Caco-2 (cell line): ENCODE measurements at regions not wholly inside any gene's neighbourhood (a gene's known extent, or its start where the extent isn't known, plus 50 kb on each side); places are given as distances from the start of the nearest gene placed in this dataset.

Source experiments
- BruUV-seq: library from RNA; stranded (reverse); fragments of 400-500 nt; replicated peaks from 2 replicates; lab custom pipeline; 2021; lab: Mats Ljungman, UMichigan
- CTCF ChIA-PET: fragments of 300-600 bp; sonication (Branson Sonifier 250); formaldehyde crosslinking; loops from one replicate; lab custom pipeline; 2022; ENCODE audit warnings: antibody characterized with exemption; lab: Charles Lee
- POLR2A ChIA-PET: fragments of 300-600 bp; sonication (Branson Sonifier 250); formaldehyde crosslinking; loops from one replicate; lab custom pipeline; 2022; ENCODE audit warnings: antibody characterized with exemption; lab: Charles Lee
- DNase-seq, 2 experiments: peaks; one replicate each; pipeline versions ENCODE4 v3.0.0 to v3.0.0-alpha.2; 2020 to 2022
- H3K27me3 ChIP-seq: replicated peaks from 2 replicates; pipeline ENCODE4 v1.6.0; 2011; ENCODE audit warnings: low read length; ENCODE audit not compliant: control insufficient read depth, insufficient read depth
- H3K36me3 ChIP-seq: 2 replicates; pipeline ENCODE4 v1.5.1; 2011; ENCODE audit warnings: low read length; ENCODE audit not compliant: control insufficient read depth, insufficient read depth
- H3K4me1 ChIP-seq: fragments of 250-450 bp; sonication (Bioruptor Pico); 2 replicates; pipeline ENCODE4 v1.5.1; 2020; ENCODE audit warnings: mild to moderate bottlenecking
- H3K4me3 ChIP-seq: 2 replicates; pipeline ENCODE4 v1.5.1; 2011; ENCODE audit warnings: low read depth, mild to moderate bottlenecking, control low read depth, low read length
- H3K9me3 ChIP-seq: fragments of 250-450 bp; sonication (Bioruptor Pico); 2 replicates; pipeline ENCODE4 v1.5.1; 2020; ENCODE audit warnings: mild to moderate bottlenecking, moderate library complexity
- H3K27ac Mint-ChIP-seq: one replicate; pipeline ENCODE4 v1.8.0; 2022; ENCODE audit warnings: mixed read lengths; ENCODE audit not compliant: unreplicated experiment
- H3K27me3 Mint-ChIP-seq: one replicate; pipeline ENCODE4 v1.8.0; 2022; ENCODE audit warnings: mixed read lengths; ENCODE audit not compliant: insufficient read depth, unreplicated experiment
- H3K36me3 Mint-ChIP-seq: one replicate; pipeline ENCODE4 v1.8.0; 2022; ENCODE audit warnings: mild to moderate bottlenecking, mixed read lengths; ENCODE audit not compliant: insufficient read depth, unreplicated experiment
- H3K4me1 Mint-ChIP-seq: one replicate; pipeline ENCODE4 v1.8.0; 2022; ENCODE audit warnings: low read depth, mixed read lengths; ENCODE audit not compliant: unreplicated experiment
- H3K4me3 Mint-ChIP-seq: one replicate; pipeline ENCODE4 v1.8.0; 2022; ENCODE audit warnings: mild to moderate bottlenecking, moderate library complexity, mixed read lengths; ENCODE audit not compliant: unreplicated experiment
- H3K9me3 Mint-ChIP-seq: one replicate; pipeline ENCODE4 v1.8.0; 2022; ENCODE audit warnings: mixed read lengths; ENCODE audit not compliant: unreplicated experiment
- CTCF ChIP-seq, 2 experiments: fragments of 200-600 bp in 1 of 2; IDR thresholded peaks; 1 replicate in 1 of 2; 2 replicates in 1 of 2; pipeline versions ENCODE4 v1.5.1 to v1.8.0; 2011 to 2022; ENCODE audit warnings: antibody characterized with exemption in 1 of 2, control low read depth in 1 of 2, inconsistent platforms in 1 of 2, low read depth in 1 of 2, low read length in 1 of 2, mild to moderate bottlenecking in 1 of 2, moderate library complexity in 1 of 2; ENCODE audit not compliant: insufficient read depth in 1 of 2, severe bottlenecking in 1 of 2, unreplicated experiment in 1 of 2
- intact Hi-C: fragments of 100-400 bp; cut with micrococcal nuclease; formaldehyde crosslinking; loops from one replicate; pipeline ENCODE4 v1.10.0; 2022; ENCODE audit not compliant: unreplicated experiment

GRCh38 chr22:48393885-48394284 lies 1433.8 kb downstream of the BRD1 start:
- no peaks in the 10 kb centered on the region for H3K27me3 ChIP-seq
- intact Hi-C loops: no loop called here
- H3K36me3 Mint-ChIP-seq: no peaks in the 10 kb centered on the region
- no peak for TF ChIP-seq CTCF (IDR thresholded peaks at IDR 0.05; ENCODE audit: insufficient read depth in 1 of 2, low read depth in 1 of 2, low read length in 1 of 2, severe bottlenecking in 1 of 2, unreplicated experiment in 1 of 2)
- H3K4me3 ChIP-seq: no peak overlapping the region
- DNase-seq: no peak
- peaks cover 26% of the 10 kb centered on the region for H3K9me3 Mint-ChIP-seq
- peaks cover 4% of the 10 kb centered on the region for H3K27me3 Mint-ChIP-seq
- H3K4me1 Mint-ChIP-seq: no peaks in the 10 kb centered on the region
- CTCF ChIA-PET: no interaction called here
- no peaks in the 10 kb centered on the region for H3K36me3 ChIP-seq
- no TSS peak for BruUV-seq
- POLR2A ChIA-PET: no interaction called here
- no peak overlapping the region for H3K27ac Mint-ChIP-seq
- H3K4me3 Mint-ChIP-seq: no peak overlapping the region
- H3K9me3 ChIP-seq: no peaks in the 10 kb centered on the region
- H3K4me1 ChIP-seq: no peaks in the 10 kb centered on the region

GRCh38 chr22:48393041-48393370 lies 1434.7 kb downstream of the BRD1 start:
- Histone ChIP-seq H3K9me3 (no peaks in the 10 kb centered on the region), H3K4me3 (no peak overlapping the region), H3K36me3 (no peaks in the 10 kb centered on the region), H3K4me1 (no peaks in the 10 kb centered on the region), H3K27me3 (no peaks in the 10 kb centered on the region)
- POLR2A ChIA-PET: no interaction called here
- no peak for DNase-seq
- no peak overlapping the region for H3K4me3 Mint-ChIP-seq
- peaks cover 4% of the 10 kb centered on the region for H3K27me3 Mint-ChIP-seq
- intact Hi-C loops: no loop called here
- no peaks in the 10 kb centered on the region for H3K36me3 Mint-ChIP-seq
- TF ChIP-seq CTCF (IDR thresholded peaks at IDR 0.05; ENCODE audit: insufficient read depth in 1 of 2, low read depth in 1 of 2, low read length in 1 of 2, severe bottlenecking in 1 of 2, unreplicated experiment in 1 of 2): no peak
- no TSS peak for BruUV-seq
- peaks cover 26% of the 10 kb centered on the region for H3K9me3 Mint-ChIP-seq
- H3K27ac Mint-ChIP-seq: no peak overlapping the region
- no peaks in the 10 kb centered on the region for H3K4me1 Mint-ChIP-seq
- CTCF ChIA-PET: no interaction called here

GRCh38 chr22:48391820-48392219 lies 1435.9 kb downstream of the BRD1 start:
- no peak for TF ChIP-seq CTCF (IDR thresholded peaks at IDR 0.05; ENCODE audit: insufficient read depth in 1 of 2, low read depth in 1 of 2, low read length in 1 of 2, severe bottlenecking in 1 of 2, unreplicated experiment in 1 of 2)
- intact Hi-C loops: no loop called here
- DNase-seq: no peak
- Mint-ChIP-seq H3K9me3 (peaks cover 26% of the 10 kb centered on the region), H3K27me3 (peaks cover 4% of the 10 kb centered on the region), H3K27ac (no peak overlapping the region), H3K4me3 (no peak overlapping the region), H3K4me1 (no peaks in the 10 kb centered on the region), H3K36me3 (no peaks in the 10 kb centered on the region)
- Histone ChIP-seq H3K4me3 (no peak overlapping the region), H3K36me3 (no peaks in the 10 kb centered on the region), H3K9me3 (no peaks in the 10 kb centered on the region), H3K4me1 (no peaks in the 10 kb centered on the region), H3K27me3 (no peaks in the 10 kb centered on the region)
- POLR2A ChIA-PET: no interaction called here
- CTCF ChIA-PET: no interaction called here
- BruUV-seq: no TSS peak
